ENCODE measurements at regions not wholly inside any gene's neighbourhood (a gene's known extent, or its start where the extent isn't known, plus 50 kb on each side); places are given as distances from the start of the nearest gene placed in this dataset.

DNA sequence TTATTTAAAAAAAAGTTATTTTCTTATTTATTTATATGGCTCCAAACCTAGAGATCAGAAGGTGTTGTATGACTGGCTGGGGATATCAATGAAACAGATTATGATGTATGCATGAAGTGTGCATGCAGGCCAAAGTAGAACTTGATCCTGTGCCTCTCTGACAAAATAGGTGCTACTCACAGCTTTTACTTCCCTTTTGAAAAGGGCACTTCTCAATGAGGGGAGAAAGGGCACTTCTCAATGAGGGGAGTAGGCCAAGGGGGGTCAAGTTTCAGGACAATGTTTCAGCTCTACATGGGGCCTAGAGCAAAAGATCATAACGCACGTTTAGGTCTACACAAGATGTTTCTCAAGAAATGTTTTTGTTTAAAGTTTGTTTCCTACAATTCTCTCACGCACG is 397.5 kb downstream of the ETS1 start:
- no peak for DNase-seq
- H2AFZ ChIP-seq (ENCODE audit: low read length), result no peak overlapping the region
- H3K4me2 ChIP-seq (ENCODE audit: low read depth, low read length, poor library complexity, severe bottlenecking), result no peak overlapping the region
- no peaks in the 10 kb centered on the region for H4K20me1 ChIP-seq (ENCODE audit: insufficient read depth, low read depth, low read length)
- no peak overlapping the region for H3K9ac ChIP-seq (ENCODE audit: low read length)
- no peaks in the 10 kb centered on the region for H3K9me2 ChIP-seq (replicated peaks; ENCODE audit: insufficient read depth, low read length)
- no peaks in the 10 kb centered on the region for H3K79me2 ChIP-seq (ENCODE audit: low read length)
- no peaks in the 10 kb centered on the region for H3K4me1 ChIP-seq (ENCODE audit: low read length)
- H3K27me3 ChIP-seq (ENCODE audit: low read length), result no peaks in the 10 kb centered on the region
- no peak overlapping the region for H3K4me3 ChIP-seq (ENCODE audit: low read length)
- no peak overlapping the region for H3K27ac ChIP-seq (ENCODE audit: low read length)
- no peaks in the 10 kb centered on the region for H3K36me3 ChIP-seq (ENCODE audit: insufficient read depth, low read length)
- H3K9me3 ChIP-seq (ENCODE audit: low read length), result no peaks in the 10 kb centered on the region

DNA sequence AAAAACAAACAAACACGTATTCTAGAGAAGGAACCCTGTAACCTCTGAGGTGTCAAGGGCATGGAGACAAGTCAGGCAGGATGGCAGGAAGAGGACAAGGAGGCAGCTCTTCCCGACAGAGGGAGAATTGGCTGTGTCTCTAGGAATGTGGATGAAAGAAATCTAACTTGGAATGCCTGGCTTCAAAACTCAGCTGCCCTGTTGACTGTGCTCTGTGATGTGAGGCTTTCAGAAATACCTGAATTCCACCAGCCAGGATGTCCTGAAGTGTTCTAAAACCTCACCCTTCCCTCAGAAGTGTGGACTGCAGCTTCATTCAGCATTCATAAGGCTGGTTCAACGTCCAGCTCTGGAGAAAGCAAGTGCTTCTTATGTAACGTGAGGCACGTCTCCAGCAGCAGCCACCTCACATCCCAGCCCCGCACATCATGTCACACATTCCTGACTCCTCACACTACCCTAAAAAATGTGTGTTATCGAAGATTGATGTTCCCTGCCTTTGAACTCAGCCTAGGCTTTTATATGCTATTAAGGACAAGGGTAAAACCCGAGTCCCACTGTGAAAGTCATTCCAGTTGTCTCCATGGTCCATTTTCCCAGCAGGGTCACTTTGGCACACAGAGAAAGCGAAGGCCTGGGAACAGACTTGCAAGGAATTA is 398.9 kb downstream of the ETS1 start:
- Histone ChIP-seq H3K27me3 (ENCODE audit: low read length) (no peaks in the 10 kb centered on the region), H3K36me3 (ENCODE audit: insufficient read depth, low read length) (no peaks in the 10 kb centered on the region), H3K79me2 (ENCODE audit: low read length) (no peaks in the 10 kb centered on the region), H2AFZ (ENCODE audit: low read length) (no peak overlapping the region), H4K20me1 (ENCODE audit: insufficient read depth, low read depth, low read length) (no peaks in the 10 kb centered on the region), H3K27ac (ENCODE audit: low read length) (no peak overlapping the region), H3K9me3 (ENCODE audit: low read length) (no peaks in the 10 kb centered on the region), H3K4me3 (ENCODE audit: low read length) (no peak overlapping the region), H3K9ac (ENCODE audit: low read length) (no peak overlapping the region), H3K4me1 (ENCODE audit: low read length) (no peaks in the 10 kb centered on the region), H3K9me2 (replicated peaks; ENCODE audit: insufficient read depth, low read length) (no peaks in the 10 kb centered on the region), H3K4me2 (ENCODE audit: low read depth, low read length, poor library complexity, severe bottlenecking) (no peak overlapping the region)
- DNase-seq, result no peak

DNA sequence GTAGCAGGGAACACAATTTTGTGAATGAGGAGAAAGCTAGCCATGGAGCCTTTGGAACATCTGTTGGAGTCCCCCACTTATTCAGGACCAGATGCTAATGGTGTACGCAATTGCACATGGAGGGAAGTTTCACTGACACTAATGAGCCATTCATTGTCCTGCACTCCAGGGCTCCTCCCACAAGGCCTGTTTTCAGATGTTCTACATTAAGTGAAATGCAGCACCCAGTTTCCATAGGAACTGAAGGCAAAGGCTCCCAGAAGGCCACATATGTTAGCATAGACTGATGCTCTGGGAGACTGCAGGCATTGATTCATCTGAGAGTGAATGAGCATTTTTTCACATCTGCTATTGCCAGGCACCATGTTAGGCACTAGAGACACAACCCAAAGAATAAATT is 399.5 kb downstream of the ETS1 start:
- Histone ChIP-seq H3K27me3 (ENCODE audit: low read length) (no peaks in the 10 kb centered on the region), H3K4me1 (ENCODE audit: low read length) (no peaks in the 10 kb centered on the region), H2AFZ (ENCODE audit: low read length) (no peak overlapping the region), H3K4me2 (ENCODE audit: low read depth, low read length, poor library complexity, severe bottlenecking) (no peak overlapping the region), H3K9me3 (ENCODE audit: low read length) (no peaks in the 10 kb centered on the region), H3K79me2 (ENCODE audit: low read length) (no peaks in the 10 kb centered on the region), H3K27ac (ENCODE audit: low read length) (no peak overlapping the region), H4K20me1 (ENCODE audit: insufficient read depth, low read depth, low read length) (no peaks in the 10 kb centered on the region), H3K36me3 (ENCODE audit: insufficient read depth, low read length) (no peaks in the 10 kb centered on the region), H3K9me2 (replicated peaks; ENCODE audit: insufficient read depth, low read length) (no peaks in the 10 kb centered on the region), H3K4me3 (ENCODE audit: low read length) (no peak overlapping the region), H3K9ac (ENCODE audit: low read length) (no peak overlapping the region)
- no peak for DNase-seq

DNA sequence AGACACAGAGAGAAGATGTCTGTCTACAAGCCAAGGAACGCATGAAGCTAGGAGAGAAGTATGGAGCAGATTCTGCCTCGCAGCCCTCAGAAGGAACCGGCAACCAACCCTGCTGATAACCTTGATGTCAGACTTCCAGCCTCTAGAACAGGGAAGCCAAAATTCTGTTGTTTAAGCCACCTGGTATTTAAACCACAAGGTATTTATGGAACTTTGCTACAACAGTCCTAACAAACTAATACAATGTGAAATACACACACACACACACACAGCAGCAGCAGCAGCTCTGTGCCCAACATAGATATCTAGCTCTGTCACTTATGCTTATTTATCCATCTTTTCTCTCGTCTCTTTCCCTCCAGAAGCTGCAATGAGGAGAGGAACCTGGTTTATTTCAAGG is 400.0 kb downstream of the ETS1 start:
- H3K4me1 ChIP-seq (ENCODE audit: low read length), result no peaks in the 10 kb centered on the region
- DNase-seq, result no peak
- no peak overlapping the region for H3K27ac ChIP-seq (ENCODE audit: low read length)
- H4K20me1 ChIP-seq (ENCODE audit: insufficient read depth, low read depth, low read length), result no peaks in the 10 kb centered on the region
- H3K27me3 ChIP-seq (ENCODE audit: low read length), result no peaks in the 10 kb centered on the region
- H3K9ac ChIP-seq (ENCODE audit: low read length), result no peak overlapping the region
- H3K79me2 ChIP-seq (ENCODE audit: low read length), result no peaks in the 10 kb centered on the region
- no peaks in the 10 kb centered on the region for H3K36me3 ChIP-seq (ENCODE audit: insufficient read depth, low read length)
- no peak overlapping the region for H2AFZ ChIP-seq (ENCODE audit: low read length)
- no peaks in the 10 kb centered on the region for H3K9me3 ChIP-seq (ENCODE audit: low read length)
- H3K4me3 ChIP-seq (ENCODE audit: low read length), result no peak overlapping the region
- no peak overlapping the region for H3K4me2 ChIP-seq (ENCODE audit: low read depth, low read length, poor library complexity, severe bottlenecking)
- no peaks in the 10 kb centered on the region for H3K9me2 ChIP-seq (replicated peaks; ENCODE audit: insufficient read depth, low read length)

DNA sequence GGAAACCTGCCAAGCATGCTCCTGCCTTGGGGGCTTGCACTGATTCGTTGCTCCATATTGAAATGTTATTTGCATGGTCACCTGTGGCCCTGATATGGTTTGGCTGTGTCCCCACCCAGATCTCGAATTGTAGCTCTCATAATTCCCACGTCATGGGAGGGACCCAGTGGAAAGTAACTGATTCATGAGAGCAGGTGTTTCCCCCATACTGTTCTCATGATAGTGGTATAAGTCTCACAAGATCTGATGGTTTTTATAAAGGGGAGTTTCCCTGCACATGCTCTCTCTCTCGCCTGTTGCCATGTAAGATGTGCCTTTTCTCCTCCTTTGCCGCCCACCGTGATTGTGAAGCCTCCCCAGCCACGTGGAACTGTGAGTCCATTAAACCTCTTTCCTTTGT is 402.4 kb downstream of the ETS1 start:
- DNase-seq, result no peak
- Histone ChIP-seq H3K27ac (ENCODE audit: low read length) (no peak overlapping the region), H3K36me3 (ENCODE audit: insufficient read depth, low read length) (no peaks in the 10 kb centered on the region), H3K9me2 (replicated peaks; ENCODE audit: insufficient read depth, low read length) (no peaks in the 10 kb centered on the region), H2AFZ (ENCODE audit: low read length) (no peak overlapping the region), H3K79me2 (ENCODE audit: low read length) (no peaks in the 10 kb centered on the region), H3K9me3 (ENCODE audit: low read length) (no peaks in the 10 kb centered on the region), H4K20me1 (ENCODE audit: insufficient read depth, low read depth, low read length) (no peaks in the 10 kb centered on the region), H3K27me3 (ENCODE audit: low read length) (no peaks in the 10 kb centered on the region), H3K4me1 (ENCODE audit: low read length) (no peaks in the 10 kb centered on the region), H3K4me2 (ENCODE audit: low read depth, low read length, poor library complexity, severe bottlenecking) (no peak overlapping the region), H3K9ac (ENCODE audit: low read length) (no peak overlapping the region), H3K4me3 (ENCODE audit: low read length) (no peak overlapping the region)

DNA sequence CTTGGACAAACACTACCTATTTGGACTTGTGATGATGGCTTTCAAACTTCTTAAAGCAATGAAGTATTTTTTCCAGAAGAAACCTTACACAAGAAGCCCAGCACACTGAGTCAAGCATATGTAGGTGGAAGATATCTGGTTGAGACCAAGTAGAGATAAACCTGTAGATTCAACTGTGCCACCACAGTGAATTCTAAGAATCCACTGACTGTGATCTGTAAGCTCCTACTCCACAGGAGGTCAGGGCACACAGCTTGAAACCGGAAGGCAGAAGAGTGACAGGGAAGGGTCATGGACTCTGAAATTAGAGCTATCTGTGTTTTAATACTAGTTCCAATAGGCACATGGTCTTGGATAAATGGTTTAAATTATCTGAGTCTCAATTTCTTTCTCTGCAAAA is 404.5 kb downstream of the ETS1 start:
- Histone ChIP-seq H3K79me2 (ENCODE audit: low read length) (no peaks in the 10 kb centered on the region), H3K9me2 (replicated peaks; ENCODE audit: insufficient read depth, low read length) (no peaks in the 10 kb centered on the region), H3K9ac (ENCODE audit: low read length) (no peak overlapping the region), H3K36me3 (ENCODE audit: insufficient read depth, low read length) (no peaks in the 10 kb centered on the region), H3K4me2 (ENCODE audit: low read depth, low read length, poor library complexity, severe bottlenecking) (no peak overlapping the region), H3K9me3 (ENCODE audit: low read length) (no peaks in the 10 kb centered on the region), H3K27me3 (ENCODE audit: low read length) (no peaks in the 10 kb centered on the region), H2AFZ (ENCODE audit: low read length) (no peak overlapping the region), H4K20me1 (ENCODE audit: insufficient read depth, low read depth, low read length) (no peaks in the 10 kb centered on the region), H3K4me1 (ENCODE audit: low read length) (no peaks in the 10 kb centered on the region), H3K27ac (ENCODE audit: low read length) (no peak overlapping the region), H3K4me3 (ENCODE audit: low read length) (no peak overlapping the region)
- DNase-seq, result no peak

DNA sequence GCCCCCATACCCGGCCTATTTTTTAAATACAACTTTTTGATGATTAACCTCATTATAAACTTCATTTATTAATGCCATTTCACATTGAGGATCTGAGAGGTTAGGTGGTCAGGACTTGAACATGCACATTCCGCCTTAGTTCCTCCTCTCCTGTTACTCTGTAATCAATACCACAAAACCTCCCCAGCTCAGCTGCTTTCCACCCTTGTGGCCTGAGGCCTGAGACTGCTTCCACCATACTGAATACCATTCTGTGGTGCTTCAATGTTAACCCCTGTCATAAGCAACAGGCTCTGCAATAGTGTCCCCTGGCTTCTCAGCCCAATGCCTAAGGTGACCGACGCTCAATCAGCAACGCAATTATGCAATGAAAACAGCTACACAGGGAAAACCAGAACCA is 405.4 kb downstream of the ETS1 start:
- Histone ChIP-seq H3K9me3 (ENCODE audit: low read length) (no peaks in the 10 kb centered on the region), H3K79me2 (ENCODE audit: low read length) (no peaks in the 10 kb centered on the region), H3K4me2 (ENCODE audit: low read depth, low read length, poor library complexity, severe bottlenecking) (no peak overlapping the region), H3K9ac (ENCODE audit: low read length) (no peak overlapping the region), H3K27ac (ENCODE audit: low read length) (no peak overlapping the region), H3K27me3 (ENCODE audit: low read length) (no peaks in the 10 kb centered on the region), H3K4me3 (ENCODE audit: low read length) (no peak overlapping the region), H2AFZ (ENCODE audit: low read length) (no peak overlapping the region), H3K36me3 (ENCODE audit: insufficient read depth, low read length) (no peaks in the 10 kb centered on the region), H4K20me1 (ENCODE audit: insufficient read depth, low read depth, low read length) (no peaks in the 10 kb centered on the region), H3K4me1 (ENCODE audit: low read length) (no peaks in the 10 kb centered on the region), H3K9me2 (replicated peaks; ENCODE audit: insufficient read depth, low read length) (no peaks in the 10 kb centered on the region)
- DNase-seq, result no peak

DNA sequence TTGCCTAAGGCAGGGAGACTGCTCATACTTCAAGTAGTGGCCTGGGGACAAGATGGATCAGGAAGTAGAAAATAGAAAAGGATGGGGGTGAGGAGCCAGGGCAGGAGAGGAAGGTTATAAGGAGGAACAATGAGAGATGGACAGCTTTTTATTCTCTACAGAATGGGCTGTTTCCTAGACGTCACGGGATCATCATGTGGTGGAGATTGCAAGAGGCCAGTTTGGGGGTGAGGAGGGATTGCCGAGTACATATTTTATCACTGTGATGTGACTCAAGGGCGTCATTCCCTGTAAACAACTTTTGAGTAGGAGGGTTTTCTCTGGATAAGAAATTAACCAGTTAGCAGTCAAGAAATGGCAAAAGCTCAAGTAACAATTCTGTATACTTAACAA is 406.3 kb downstream of the ETS1 start:
- no peak overlapping the region for H2AFZ ChIP-seq (ENCODE audit: low read length)
- H4K20me1 ChIP-seq (ENCODE audit: insufficient read depth, low read depth, low read length), result no peaks in the 10 kb centered on the region
- no peak overlapping the region for H3K4me2 ChIP-seq (ENCODE audit: low read depth, low read length, poor library complexity, severe bottlenecking)

More for the DNA sequence above, 406.3 kb downstream of the ETS1 start:
- no peak overlapping the region for H3K27ac ChIP-seq (ENCODE audit: low read length)
- no peaks in the 10 kb centered on the region for H3K9me3 ChIP-seq (ENCODE audit: low read length)
- H3K27me3 ChIP-seq (ENCODE audit: low read length), result no peaks in the 10 kb centered on the region
- DNase-seq, result no peak
- no peak overlapping the region for H3K4me3 ChIP-seq (ENCODE audit: low read length)
- H3K9ac ChIP-seq (ENCODE audit: low read length), result no peak overlapping the region
- H3K9me2 ChIP-seq (replicated peaks; ENCODE audit: insufficient read depth, low read length), result no peaks in the 10 kb centered on the region
- H3K4me1 ChIP-seq (ENCODE audit: low read length), result no peaks in the 10 kb centered on the region
- no peaks in the 10 kb centered on the region for H3K36me3 ChIP-seq (ENCODE audit: insufficient read depth, low read length)
- no peaks in the 10 kb centered on the region for H3K79me2 ChIP-seq (ENCODE audit: low read length)

Measured in Karpas-422 (cell line).